SKM-1 (cell line): ENCODE measurements at regions not wholly inside any gene's neighbourhood (a gene's known extent, or its start where the extent isn't known, plus 50 kb on each side); places are given as distances from the start of the nearest gene placed in this dataset.
"Not testable (repeated sequence)": the region's sequence is repeated elsewhere in the genome, so short reads cannot be mapped to it uniquely, and the experiment has no call there.

Experiments used
- DNase-seq: peaks from one replicate; lab custom pipeline; 2025; ENCODE audit not compliant: unreplicated experiment; lab: John Stamatoyannopoulos, UW

- not testable (repeated sequence) for DNase-seq
Observed at GRCh38 chr12:131469945-131470344, 240.9 kb upstream of the SFSWAP start.

- DNase-seq, result no peak
Observed at GRCh38 chr12:131471271-131471905, 239.5 kb upstream of the SFSWAP start.

GRCh38 chr12:131471946-131472732 is 238.8 kb upstream of the SFSWAP start:
- no peak for DNase-seq

- DNase-seq, result no peak
Observed at GRCh38 chr12:131473261-131473660, 237.6 kb upstream of the SFSWAP start.

GRCh38 chr12:131473741-131474709 is 236.9 kb upstream of the SFSWAP start:
- no peak for DNase-seq

- DNase-seq, result not testable (repeated sequence)
Observed at GRCh38 chr12:131475012-131475411, 235.9 kb upstream of the SFSWAP start.

GRCh38 chr12:131477613-131478012 is 233.3 kb upstream of the SFSWAP start:
- DNase-seq, result no peak

- no peak for DNase-seq
Observed at GRCh38 chr12:131478468-131478867, 232.4 kb upstream of the SFSWAP start.

GRCh38 chr12:131482199-131482598 is 228.7 kb upstream of the SFSWAP start:
- DNase-seq, result no peak

GRCh38 chr12:131482686-131483085 is 228.2 kb upstream of the SFSWAP start:
- DNase-seq, result no peak

- DNase-seq, result no peak
Observed at GRCh38 chr12:131486451-131487230, 224.2 kb upstream of the SFSWAP start.

- no peak for DNase-seq
Observed at GRCh38 chr12:131487388-131488124, 223.3 kb upstream of the SFSWAP start.

- DNase-seq, result no peak
Observed at GRCh38 chr12:131489718-131490117, 221.2 kb upstream of the SFSWAP start.

- DNase-seq, result no peak
Observed at GRCh38 chr12:131491155-131491554, 219.7 kb upstream of the SFSWAP start.

GRCh38 chr12:131491916-131492490 is 218.9 kb upstream of the SFSWAP start:
- no peak for DNase-seq

- no peak for DNase-seq
Observed at GRCh38 chr12:131493068-131493826, 217.6 kb upstream of the SFSWAP start.

- no peak for DNase-seq
Observed at GRCh38 chr12:131494216-131494615, 216.7 kb upstream of the SFSWAP start.

- DNase-seq, result no peak
Observed at GRCh38 chr12:131494741-131495524, 216.0 kb upstream of the SFSWAP start.
